Natural killer cell treated with Interleukin-12 subunit alpha and Interleukin-12 subunit beta and Interleukin-15 and Interleukin-18, amount 100 ng/mL, for 72 hours (primary cell): ENCODE measurements at regions not wholly inside any gene's neighbourhood (a gene's known extent, or its start where the extent isn't known, plus 50 kb on each side); places are given as distances from the start of the nearest gene placed in this dataset.

Experiments used
- ATAC-seq, 2 donors: fragments of 150-1000 bp; cut with Tn5 transposase in 1 of 2; sonication (Bioruptor Pico), chemical (Tn5 transposase) in 1 of 2; 2 replicates each; pipeline ENCODE4 v1.10.0; 2021
- DNase-seq: peaks from one replicate; pipeline ENCODE4 v3.0.0; 2022; ENCODE audit warnings: low spot score
- H3K27ac Mint-ChIP-seq, 2 donors: 1 replicate in 1 of 2; 2 replicates in 1 of 2; pipeline ENCODE4 v1.8.0; 2022; ENCODE audit warnings: mixed read lengths in 2 of 2, mild to moderate bottlenecking in 1 of 2, moderate library complexity in 1 of 2
- H3K27me3 Mint-ChIP-seq, 2 donors: 1 replicate in 1 of 2; 2 replicates in 1 of 2; pipeline ENCODE4 v1.8.0; 2022; ENCODE audit warnings: mixed read lengths in 2 of 2
- H3K36me3 Mint-ChIP-seq: one replicate; pipeline ENCODE4 v1.8.0; 2022; ENCODE audit warnings: mixed read lengths
- H3K4me1 Mint-ChIP-seq, 2 donors: 1 replicate in 1 of 2; 2 replicates in 1 of 2; pipeline ENCODE4 v1.8.0; 2022; ENCODE audit warnings: low read depth in 2 of 2, mixed read lengths in 2 of 2, mild to moderate bottlenecking in 1 of 2
- H3K4me3 Mint-ChIP-seq: one replicate; pipeline ENCODE4 v1.8.0; 2022; ENCODE audit warnings: mixed read lengths
- H3K9me3 Mint-ChIP-seq: 2 replicates; pipeline ENCODE4 v1.8.0; 2022; ENCODE audit warnings: mixed read lengths

- peak overlapping the region; percentile 24 to 61 for H3K27ac Mint-ChIP-seq
- H3K4me3 Mint-ChIP-seq: peak overlapping the region; percentile 49
- ATAC-seq (peak; percentile 77 to 80), DNase-seq (no peak)
- H3K27me3 Mint-ChIP-seq: no peaks in the 10 kb centered on the region
- no peaks in the 10 kb centered on the region for H3K36me3 Mint-ChIP-seq
- no peaks in the 10 kb centered on the region for H3K9me3 Mint-ChIP-seq
- peaks cover 44 to 48% of the 10 kb centered on the region in 2 donors for H3K4me1 Mint-ChIP-seq
Measured at GRCh38 chr10:110432084-110432483, 65.6 kb upstream of the DUSP5 start.

- DNase-seq (no peak), ATAC-seq (no peak)
- Mint-ChIP-seq H3K4me1 (peaks cover 37 to 42% of the 10 kb centered on the region in 2 donors), H3K27ac (peak overlapping the region in 1 of 2 donors; percentile 61), H3K27me3 (no peaks in the 10 kb centered on the region), H3K9me3 (no peaks in the 10 kb centered on the region), H3K36me3 (no peaks in the 10 kb centered on the region), H3K4me3 (no peak overlapping the region)
Measured at GRCh38 chr10:110432814-110433565, 64.7 kb upstream of the DUSP5 start.

GRCh38 chr10:110433740-110434139, 64.0 kb upstream of the DUSP5 start:
- Mint-ChIP-seq H3K4me3 (no peak overlapping the region), H3K4me1 (peaks cover 35 to 39% of the 10 kb centered on the region in 2 donors), H3K9me3 (no peaks in the 10 kb centered on the region), H3K36me3 (no peaks in the 10 kb centered on the region), H3K27ac (peak overlapping the region in 1 of 2 donors; percentile 61), H3K27me3 (no peaks in the 10 kb centered on the region)
- ATAC-seq: no peak
- DNase-seq: no peak

GRCh38 chr10:110434489-110435096, 63.1 kb upstream of the DUSP5 start:
- Mint-ChIP-seq H3K36me3 (no peaks in the 10 kb centered on the region), H3K27ac (no peak overlapping the region), H3K4me1 (peaks cover 26 to 31% of the 10 kb centered on the region in 2 donors), H3K4me3 (no peak overlapping the region), H3K9me3 (no peaks in the 10 kb centered on the region), H3K27me3 (no peaks in the 10 kb centered on the region)
- no peak for ATAC-seq
- no peak for DNase-seq

- no peaks in the 10 kb centered on the region for H3K27me3 Mint-ChIP-seq
- no peaks in the 10 kb centered on the region for H3K36me3 Mint-ChIP-seq
- ATAC-seq (no peak), DNase-seq (no peak)
- H3K4me3 Mint-ChIP-seq: no peak overlapping the region
- no peaks in the 10 kb centered on the region for H3K9me3 Mint-ChIP-seq
- peaks cover 23 to 25% of the 10 kb centered on the region in 2 donors for H3K4me1 Mint-ChIP-seq
- peak overlapping the region in 1 of 2 donors; percentile 77 for H3K27ac Mint-ChIP-seq
Measured at GRCh38 chr10:110436554-110437350, 61.0 kb upstream of the DUSP5 start.

GRCh38 chr10:110437351-110437605, 60.4 kb upstream of the DUSP5 start:
- no peaks in the 10 kb centered on the region for H3K27me3 Mint-ChIP-seq
- H3K27ac Mint-ChIP-seq: no peak overlapping the region
- ATAC-seq (no peak), DNase-seq (no peak)
- no peaks in the 10 kb centered on the region for H3K9me3 Mint-ChIP-seq
- no peaks in the 10 kb centered on the region for H3K36me3 Mint-ChIP-seq
- H3K4me1 Mint-ChIP-seq: peaks cover 23 to 25% of the 10 kb centered on the region in 2 donors
- no peak overlapping the region for H3K4me3 Mint-ChIP-seq

GRCh38 chr10:110437761-110438341, 59.9 kb upstream of the DUSP5 start:
- Mint-ChIP-seq H3K27ac (peak overlapping the region in 1 of 2 donors; percentile 37), H3K9me3 (no peaks in the 10 kb centered on the region), H3K27me3 (no peaks in the 10 kb centered on the region), H3K36me3 (no peaks in the 10 kb centered on the region), H3K4me1 (peaks cover 20 to 23% of the 10 kb centered on the region in 2 donors), H3K4me3 (no peak overlapping the region)
- no peak for ATAC-seq
- no peak for DNase-seq

- peak overlapping the region; percentile 84 to 89 for H3K27ac Mint-ChIP-seq
- no peaks in the 10 kb centered on the region for H3K36me3 Mint-ChIP-seq
- ATAC-seq (no peak), DNase-seq (no peak)
- H3K4me1 Mint-ChIP-seq: peaks cover 38 to 42% of the 10 kb centered on the region in 2 donors
- H3K27me3 Mint-ChIP-seq: no peaks in the 10 kb centered on the region
- peak overlapping the region; percentile 25 for H3K4me3 Mint-ChIP-seq
- H3K9me3 Mint-ChIP-seq: peaks cover 4% of the 10 kb centered on the region
Measured at GRCh38 chr10:110442746-110443145, 55.0 kb upstream of the DUSP5 start.

- H3K4me3 Mint-ChIP-seq: no peak overlapping the region
- peaks cover 36 to 46% of the 10 kb centered on the region in 2 donors for H3K4me1 Mint-ChIP-seq
- H3K9me3 Mint-ChIP-seq: peaks cover 4% of the 10 kb centered on the region
- H3K27me3 Mint-ChIP-seq: no peaks in the 10 kb centered on the region
- DNase-seq (no peak), ATAC-seq (no peak)
- H3K27ac Mint-ChIP-seq: peak overlapping the region; percentile 84 to 89
- H3K36me3 Mint-ChIP-seq: no peaks in the 10 kb centered on the region
Measured at GRCh38 chr10:110443239-110444003, 54.3 kb upstream of the DUSP5 start.

- DNase-seq (no peak), ATAC-seq (no peak)
- Mint-ChIP-seq H3K36me3 (peaks cover 5% of the 10 kb centered on the region), H3K27me3 (no peaks in the 10 kb centered on the region), H3K9me3 (peaks cover 6% of the 10 kb centered on the region), H3K4me3 (no peak overlapping the region), H3K27ac (peak overlapping the region in 1 of 2 donors; percentile 78), H3K4me1 (peaks cover 38 to 49% of the 10 kb centered on the region in 2 donors)
Measured at GRCh38 chr10:110444004-110444337, 53.7 kb upstream of the DUSP5 start.

- Mint-ChIP-seq H3K4me3 (no peak overlapping the region), H3K27me3 (no peaks in the 10 kb centered on the region), H3K9me3 (peaks cover 9% of the 10 kb centered on the region), H3K27ac (peak overlapping the region; percentile 14 to 93), H3K4me1 (peaks cover 49 to 63% of the 10 kb centered on the region in 2 donors), H3K36me3 (peaks cover 8% of the 10 kb centered on the region)
- no peak for ATAC-seq
- no peak for DNase-seq
Measured at GRCh38 chr10:110445871-110446270, 51.8 kb upstream of the DUSP5 start.

- peaks cover 48 to 64% of the 10 kb centered on the region in 2 donors for H3K4me1 Mint-ChIP-seq
- H3K27ac Mint-ChIP-seq: peak overlapping the region; percentile 14 to 93
- H3K9me3 Mint-ChIP-seq: peaks cover 9% of the 10 kb centered on the region
- H3K27me3 Mint-ChIP-seq: no peaks in the 10 kb centered on the region
- ATAC-seq (no peak), DNase-seq (no peak)
- no peak overlapping the region for H3K4me3 Mint-ChIP-seq
- peaks cover 8% of the 10 kb centered on the region for H3K36me3 Mint-ChIP-seq
Measured at GRCh38 chr10:110446277-110446676, 51.4 kb upstream of the DUSP5 start.

GRCh38 chr10:110446954-110447608, 50.6 kb upstream of the DUSP5 start:
- peak overlapping the region; percentile 93 to 94 for H3K27ac Mint-ChIP-seq
- H3K4me3 Mint-ChIP-seq: peak overlapping the region; percentile 18
- peaks cover 41 to 56% of the 10 kb centered on the region in 2 donors for H3K4me1 Mint-ChIP-seq
- peaks cover 9% of the 10 kb centered on the region for H3K9me3 Mint-ChIP-seq
- no peaks in the 10 kb centered on the region for H3K27me3 Mint-ChIP-seq
- DNase-seq: no peak
- ATAC-seq: no peak
- H3K36me3 Mint-ChIP-seq: peaks cover 8% of the 10 kb centered on the region
